GM18951 (cell line): ENCODE measurements at regions not wholly inside any gene's neighbourhood (a gene's known extent, or its start where the extent isn't known, plus 50 kb on each side); places are given as distances from the start of the nearest gene placed in this dataset.
"Not testable (repeated sequence)": the region's sequence is repeated elsewhere in the genome, so short reads cannot be mapped to it uniquely, and the experiment has no call there.

ENCODE experiments used
- POLR2A ChIP-seq: IDR thresholded peaks from 4 replicates; pipeline ENCODE4 v1.6.1; 2011; ENCODE audit warnings: mild to moderate bottlenecking; ENCODE audit not compliant: insufficient read length, insufficient read depth; ENCODE audit errors: extremely low read depth
- in situ Hi-C: fragments of 300-500 bp; cut with MboI; formaldehyde crosslinking; loops from one replicate; pipeline ENCODE4 v1.12.0; 2022; ENCODE audit warnings: low sequenced_read_pairs, mixed read lengths, inconsistent platforms; ENCODE audit not compliant: unreplicated experiment

- in situ Hi-C loops = no loop called here
- TF ChIP-seq POLR2A = no peak
These were observed 157.3 kb upstream of the FANCL start for GRCh38 chr2:58398406-58398805.

DNA sequence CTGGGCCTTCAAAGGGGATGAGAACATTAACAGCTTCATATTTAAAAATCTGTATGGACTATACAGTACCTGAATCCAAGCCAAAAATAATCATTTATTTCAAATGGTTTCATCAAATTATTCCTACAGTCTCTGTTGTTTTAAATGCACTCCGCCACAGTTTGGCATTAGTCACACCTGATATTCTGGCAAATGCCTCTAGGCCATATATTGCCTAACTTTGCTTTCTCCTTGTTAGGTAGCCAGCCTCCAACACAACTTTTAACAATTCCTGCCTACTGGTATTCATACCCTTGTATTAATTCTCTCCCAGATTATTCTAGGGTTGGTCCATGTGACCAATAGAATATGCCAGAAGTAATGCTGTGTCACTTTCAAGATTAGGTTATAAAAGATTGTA is 146.6 kb upstream of the FANCL start:
- no peak for TF ChIP-seq POLR2A
- in situ Hi-C loops = no loop called here

- in situ Hi-C loops = not testable (repeated sequence)
These were observed 145.8 kb upstream of the FANCL start for GRCh38 chr2:58386904-58387303.

GRCh38 chr2:58378152-58378551 is 137.0 kb upstream of the FANCL start:
- no peak for TF ChIP-seq POLR2A
- in situ Hi-C loops = no loop called here

DNA sequence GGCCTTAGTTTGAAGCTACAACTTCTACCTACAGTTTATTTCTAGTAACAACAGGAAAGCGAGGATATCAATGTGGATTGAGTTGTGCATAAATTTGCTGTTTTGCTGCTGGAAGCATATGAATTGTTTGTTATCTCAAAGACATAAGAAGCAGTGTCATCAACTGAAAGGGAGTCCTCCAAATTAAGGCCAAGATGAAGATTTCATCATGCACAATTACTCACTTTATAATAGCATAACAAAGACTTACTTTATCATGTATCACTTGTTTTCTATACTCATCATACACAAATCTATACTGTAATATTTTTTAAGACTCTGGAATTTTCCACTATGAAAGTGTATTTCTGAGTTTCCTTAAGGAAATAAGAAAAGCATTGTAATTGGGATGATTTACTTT is 136.1 kb upstream of the FANCL start:
- in situ Hi-C loops = no loop called here
- no peak for TF ChIP-seq POLR2A

- in situ Hi-C loops = no loop called here
- TF ChIP-seq POLR2A = no peak
These were observed 135.5 kb upstream of the FANCL start for GRCh38 chr2:58376592-58376991.

- in situ Hi-C loops = no loop called here
- no peak for TF ChIP-seq POLR2A
These were observed 128.5 kb upstream of the FANCL start for GRCh38 chr2:58369594-58369993.

GRCh38 chr2:58364098-58364497 is 123.0 kb upstream of the FANCL start:
- in situ Hi-C loops = no loop called here
- no peak for TF ChIP-seq POLR2A

GRCh38 chr2:58358026-58358425 is 116.9 kb upstream of the FANCL start:
- in situ Hi-C loops = no loop called here
- TF ChIP-seq POLR2A = no peak

GRCh38 chr2:58357521-58357920 is 116.4 kb upstream of the FANCL start:
- TF ChIP-seq POLR2A = no peak
- in situ Hi-C loops = no loop called here

DNA sequence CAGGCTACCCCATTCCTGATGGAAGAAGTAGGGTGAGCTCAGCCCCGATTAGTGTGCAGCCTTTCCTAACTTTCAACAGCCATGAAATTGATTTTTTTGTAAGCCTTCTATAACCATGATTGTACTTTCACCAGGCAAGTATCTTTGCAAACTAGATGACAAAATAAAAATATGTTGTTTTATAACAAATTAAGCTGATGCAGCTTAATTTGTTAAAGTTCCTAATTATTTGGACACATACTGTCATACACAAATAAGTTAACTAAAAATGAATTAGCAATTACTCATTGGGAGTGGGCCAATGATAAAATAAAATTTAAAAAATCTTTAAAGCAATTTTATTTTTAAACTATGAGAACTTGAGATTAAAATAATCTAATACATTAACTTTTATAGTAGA is 113.1 kb upstream of the FANCL start:
- in situ Hi-C loops = no loop called here
- TF ChIP-seq POLR2A = no peak

GRCh38 chr2:58350484-58350883 is 109.4 kb upstream of the FANCL start:
- no peak for TF ChIP-seq POLR2A
- in situ Hi-C loops = no loop called here

GRCh38 chr2:58347810-58348209 is 106.7 kb upstream of the FANCL start:
- in situ Hi-C loops = no loop called here
- TF ChIP-seq POLR2A = no peak

GRCh38 chr2:58341047-58341446 is 99.9 kb upstream of the FANCL start:
- TF ChIP-seq POLR2A = no peak
- in situ Hi-C loops = no loop called here

DNA sequence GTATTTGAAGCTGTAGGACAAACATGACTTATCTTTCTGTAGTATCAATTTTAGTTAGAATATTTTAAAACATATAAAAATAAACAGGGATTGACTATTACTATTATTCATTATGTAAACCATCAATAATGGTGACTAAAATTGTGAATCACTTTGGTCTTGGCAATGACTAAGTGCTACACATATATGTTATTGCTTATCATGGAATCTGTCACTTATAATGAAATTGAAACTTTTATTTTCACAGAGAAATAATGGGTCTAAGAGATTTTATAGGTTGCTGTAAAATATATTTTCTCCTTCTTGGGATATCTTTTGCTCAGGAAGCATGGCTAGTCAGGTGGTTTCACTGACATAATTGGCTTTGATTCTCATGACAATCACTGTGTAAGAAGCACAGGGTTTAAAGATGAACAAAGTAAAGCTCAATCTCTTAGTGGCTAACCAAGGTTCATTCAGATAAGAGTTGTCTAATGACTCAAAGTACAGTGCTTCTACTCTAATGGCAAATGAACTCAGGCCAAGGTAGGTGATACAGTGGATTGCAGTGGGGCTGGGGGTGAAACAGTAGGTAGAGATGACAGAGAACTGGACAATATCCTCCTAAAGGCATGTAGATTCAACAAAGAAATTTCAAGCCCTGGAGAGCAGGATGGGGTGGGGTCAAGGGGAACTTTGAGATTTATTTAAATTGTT is 98.6 kb upstream of the FANCL start:
- TF ChIP-seq POLR2A = no peak

DNA sequence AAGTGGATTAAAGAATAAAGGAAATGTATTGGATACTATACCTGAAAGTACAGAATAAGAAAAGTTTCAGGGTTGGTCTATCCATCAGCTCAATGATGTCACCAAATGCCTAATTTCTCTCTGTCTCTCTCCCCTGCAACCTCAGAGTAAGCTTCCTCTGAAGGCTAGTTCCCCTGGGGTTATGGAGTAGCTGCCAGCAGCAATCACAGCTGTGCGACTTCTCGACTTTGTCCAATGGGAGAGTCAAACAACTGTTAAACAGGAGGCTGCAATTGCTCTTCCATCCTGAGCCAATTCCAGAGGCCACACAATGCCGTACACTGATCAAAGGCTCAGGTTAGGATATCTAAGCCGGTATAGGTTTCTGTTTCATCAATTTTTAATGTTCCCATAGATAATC is 95.3 kb upstream of the FANCL start:
- in situ Hi-C loops = no loop called here
- TF ChIP-seq POLR2A = no peak

More for the DNA sequence above, 98.6 kb upstream of the FANCL start:
- in situ Hi-C loops = no loop called here
